ENCODE measurements at regions not wholly inside any gene's neighbourhood (a gene's known extent, or its start where the extent isn't known, plus 50 kb on each side); places are given as distances from the start of the nearest gene placed in this dataset.

DNA sequence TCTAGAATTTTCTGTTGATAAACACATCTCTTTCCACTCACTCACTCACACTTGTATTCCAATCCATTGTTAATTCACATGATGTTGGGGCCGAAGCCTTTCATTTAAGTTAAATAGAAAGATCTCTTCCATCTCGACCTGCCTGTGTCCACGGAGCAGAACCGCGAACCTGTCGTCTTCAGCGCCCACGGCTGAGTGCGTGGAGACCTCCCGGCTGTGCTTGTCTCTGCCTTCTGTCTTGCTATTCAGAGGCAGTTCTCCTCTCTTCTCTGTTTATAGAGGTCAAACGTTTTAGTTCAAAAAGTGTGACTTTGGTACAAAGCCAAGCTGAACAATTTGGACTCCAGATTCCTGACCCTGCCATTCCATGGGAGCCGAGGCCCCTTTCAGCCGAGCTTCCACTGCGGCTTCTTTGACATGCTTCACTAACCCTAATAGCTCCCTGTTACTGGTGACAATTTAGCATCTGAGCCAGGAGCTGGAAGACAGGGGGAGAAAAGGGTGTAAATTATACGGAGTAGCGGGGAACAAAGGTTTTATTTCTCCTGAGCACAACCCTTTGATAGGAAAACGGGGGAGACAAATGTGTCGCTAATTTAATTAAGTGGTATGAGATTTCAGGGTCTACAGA, 314.4 kb upstream of the IRX4 start:
- DNase-seq: no peak

DNA sequence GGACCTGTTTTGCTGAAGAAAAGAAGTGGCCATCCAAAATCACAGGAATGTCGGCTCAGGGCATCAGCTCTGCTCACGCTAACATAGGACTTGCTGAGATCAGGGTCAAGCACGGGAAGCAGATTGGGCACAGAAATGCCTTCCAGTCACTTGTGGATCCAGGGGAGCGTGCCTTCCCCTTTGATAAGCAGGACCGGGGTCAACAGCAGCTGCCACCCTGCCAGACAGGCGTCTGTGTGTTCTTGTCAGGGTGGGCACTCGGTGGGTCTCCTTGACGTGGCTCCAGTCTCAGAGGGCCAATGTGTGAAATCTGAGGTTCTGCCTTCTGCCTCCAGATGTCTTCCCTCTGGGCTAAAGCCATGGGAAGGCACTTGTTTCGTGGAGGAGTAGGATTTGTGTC, 313.7 kb upstream of the IRX4 start:
- DNase-seq: no peak

DNA sequence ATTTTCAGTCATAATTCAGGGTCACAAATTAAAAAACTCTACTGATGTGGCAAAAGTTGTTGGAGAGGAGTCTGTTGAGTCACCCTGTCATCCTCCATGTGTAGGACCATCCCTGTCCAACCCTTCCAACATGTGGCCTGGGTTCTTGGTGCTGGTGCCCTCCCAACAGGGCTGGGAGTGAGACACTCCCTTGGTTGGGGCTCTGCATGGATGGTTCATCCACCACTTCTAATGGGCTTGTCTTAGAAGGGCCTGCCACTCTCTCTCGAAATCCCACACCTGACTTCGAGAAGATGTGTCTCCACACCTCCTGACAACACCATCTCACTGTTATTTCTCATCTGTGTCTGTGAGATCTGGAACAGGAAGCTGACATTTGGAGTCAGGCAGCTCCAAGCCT, 312.2 kb upstream of the IRX4 start:
- DNase-seq: no peak

DNA sequence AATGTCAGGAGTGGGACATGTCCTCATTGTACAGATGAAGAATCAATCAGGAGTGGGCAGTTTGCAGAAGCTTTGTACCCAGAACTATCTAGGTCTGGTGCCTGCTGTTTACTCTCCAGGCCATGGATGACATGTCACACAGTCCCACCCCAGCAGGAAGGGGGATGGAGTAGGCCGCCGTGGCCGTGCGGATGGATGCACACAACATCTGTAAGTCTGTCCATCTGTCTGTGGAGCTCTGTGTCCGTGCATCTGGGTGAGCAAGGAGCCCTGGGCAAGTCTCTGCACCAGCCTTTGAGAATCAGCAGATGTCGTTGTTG, 311.5 kb upstream of the IRX4 start:
- no peak for DNase-seq

DNA sequence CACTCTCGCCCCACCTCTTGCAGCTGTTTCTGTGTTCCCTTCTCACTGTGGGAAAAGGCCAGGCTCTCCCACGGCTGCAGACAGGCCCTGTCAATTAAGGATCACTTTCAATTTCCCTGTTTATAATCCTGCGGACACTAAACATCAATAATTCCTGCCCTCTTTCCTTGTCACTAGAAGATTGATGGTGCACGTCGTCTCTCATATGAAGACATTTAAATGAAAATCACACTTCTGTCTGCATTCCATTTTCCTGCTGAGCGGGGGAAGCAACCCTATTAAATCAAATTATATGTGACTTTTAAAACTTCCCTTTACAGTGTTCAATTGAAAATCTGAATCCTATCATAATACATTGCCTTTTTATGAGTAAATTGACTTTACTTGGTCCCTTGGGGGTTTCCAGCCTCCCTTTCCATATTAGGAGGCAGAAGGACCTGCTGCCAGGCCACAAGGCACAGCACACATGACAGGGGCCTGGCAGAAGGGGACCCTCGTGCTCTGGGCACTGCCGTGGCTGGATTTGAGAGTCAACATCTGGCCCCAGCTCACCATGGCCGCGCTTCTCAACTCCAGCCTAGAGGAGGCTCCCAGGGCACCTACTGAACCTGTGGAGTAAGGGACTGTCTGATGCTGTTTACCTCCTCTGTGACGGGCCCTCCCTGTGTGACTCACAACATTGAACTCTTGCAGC, 311.0 kb upstream of the IRX4 start:
- no peak for DNase-seq

DNA sequence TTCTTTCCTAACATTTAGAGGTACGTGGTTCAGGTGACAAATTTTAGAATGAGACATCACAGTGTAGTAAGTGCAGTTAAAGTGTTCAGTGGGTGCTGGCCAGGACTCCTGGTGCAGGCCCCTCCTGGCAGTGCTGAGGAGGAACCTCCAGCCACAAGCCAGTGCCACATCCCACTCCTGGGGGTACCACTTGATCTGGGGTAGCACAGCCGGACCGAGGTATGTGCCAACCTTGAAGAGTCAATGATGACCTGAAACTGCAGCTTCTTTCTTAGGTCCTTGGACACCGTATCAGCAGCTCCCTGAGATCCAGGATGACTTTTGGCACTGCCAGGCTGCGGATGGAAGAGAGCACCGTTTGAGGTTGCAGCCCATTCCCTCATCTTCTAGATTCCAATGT, 310.4 kb upstream of the IRX4 start:
- DNase-seq: no peak

DNA sequence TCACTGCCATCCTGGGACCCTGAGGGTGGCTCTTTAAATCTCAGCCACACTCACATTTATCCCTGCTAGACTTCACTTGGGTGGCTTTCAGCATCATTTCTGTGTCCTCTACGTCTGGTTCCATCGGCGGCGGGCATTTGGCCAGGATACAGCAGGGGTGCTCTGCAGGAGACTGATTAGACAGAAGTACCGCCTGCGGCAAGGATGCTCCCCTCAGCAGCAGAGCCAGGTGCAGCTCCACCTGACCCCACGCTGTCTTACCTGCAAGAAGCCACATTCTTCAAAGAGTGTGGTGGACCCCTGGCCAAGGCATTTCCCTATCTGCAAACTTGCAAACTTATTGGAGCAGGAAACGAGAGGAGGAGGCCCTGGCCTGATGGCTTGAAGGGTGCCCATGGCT, 309.8 kb upstream of the IRX4 start:
- no peak for DNase-seq

DNA sequence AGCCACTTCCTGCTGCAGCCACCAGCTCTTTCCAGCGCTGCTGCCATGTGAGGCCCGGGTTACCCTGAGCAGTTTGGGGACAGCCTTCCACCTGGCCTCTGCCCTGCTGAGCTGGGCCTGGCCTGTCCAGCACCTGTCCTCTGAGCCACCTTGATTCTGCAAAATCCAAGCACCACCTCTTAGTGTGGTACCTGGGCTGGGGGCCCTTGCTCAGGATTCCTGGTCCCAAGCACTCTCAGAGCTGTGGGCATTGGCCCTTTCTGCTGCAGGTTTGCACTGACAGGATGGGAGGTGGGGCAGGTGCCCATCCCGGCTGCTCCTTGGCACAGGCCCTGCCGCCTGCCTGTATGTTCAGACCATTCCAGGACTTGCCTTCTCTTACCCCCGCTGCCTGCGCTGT, 309.2 kb upstream of the IRX4 start:
- no peak for DNase-seq

DNA sequence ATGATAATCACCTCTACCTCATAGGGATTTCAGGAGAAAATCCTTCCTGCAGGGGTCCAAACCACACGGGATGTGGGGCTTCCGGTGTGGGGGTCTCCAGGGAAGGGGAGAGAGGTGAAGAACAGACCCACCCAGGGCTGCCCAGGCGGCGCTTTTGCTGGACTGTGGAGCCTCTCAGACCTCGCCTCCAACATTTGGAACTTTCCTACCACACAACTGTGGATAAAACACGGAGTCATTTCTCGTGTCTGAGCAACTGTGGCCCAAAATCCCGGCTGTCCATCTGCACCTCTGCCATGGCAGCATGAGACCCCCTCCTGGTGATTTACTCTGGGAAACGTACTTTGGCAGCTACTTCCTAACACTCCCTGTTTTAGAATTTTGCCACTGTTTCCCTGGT, 307.8 kb upstream of the IRX4 start:
- no peak for DNase-seq

DNA sequence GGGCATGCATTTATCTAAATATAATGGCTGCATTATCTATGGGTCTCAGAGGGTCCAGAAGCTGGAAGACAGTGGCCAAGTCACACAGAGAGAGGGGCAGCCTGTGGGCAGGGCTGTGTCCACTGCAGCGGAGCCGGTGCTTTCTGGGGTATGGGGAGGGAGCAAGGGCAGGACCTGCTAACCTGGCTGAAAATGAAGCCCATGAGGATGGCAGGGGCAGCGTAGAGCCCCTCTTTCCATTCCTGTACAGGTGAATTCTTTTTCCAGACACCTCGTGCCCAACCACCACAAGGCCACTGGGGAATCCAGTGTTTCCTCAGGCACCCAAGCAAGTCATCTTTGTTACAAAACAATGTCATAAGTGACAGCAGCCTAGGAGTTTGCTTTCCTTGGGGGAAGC, 305.9 kb upstream of the IRX4 start:
- no peak for DNase-seq

DNA sequence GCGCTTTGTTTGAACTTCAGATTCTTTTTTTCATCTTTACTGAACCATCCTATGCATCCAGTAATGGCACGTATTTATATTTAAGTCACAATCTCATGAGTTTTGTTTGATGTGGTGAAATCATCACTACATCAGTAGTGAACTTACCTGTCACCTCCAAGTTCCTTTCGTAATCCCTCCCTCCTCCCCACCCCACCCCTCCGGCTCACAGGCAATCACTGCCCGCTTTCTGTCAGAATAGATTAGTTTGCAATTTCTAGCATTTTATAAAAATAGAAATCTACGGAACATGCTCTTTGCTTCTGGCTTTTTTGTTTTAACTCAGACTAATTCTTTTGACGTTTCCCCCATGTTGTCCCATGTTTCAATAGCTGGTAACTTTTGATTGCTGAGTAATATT, 305.4 kb upstream of the IRX4 start:
- no peak for DNase-seq

DNA sequence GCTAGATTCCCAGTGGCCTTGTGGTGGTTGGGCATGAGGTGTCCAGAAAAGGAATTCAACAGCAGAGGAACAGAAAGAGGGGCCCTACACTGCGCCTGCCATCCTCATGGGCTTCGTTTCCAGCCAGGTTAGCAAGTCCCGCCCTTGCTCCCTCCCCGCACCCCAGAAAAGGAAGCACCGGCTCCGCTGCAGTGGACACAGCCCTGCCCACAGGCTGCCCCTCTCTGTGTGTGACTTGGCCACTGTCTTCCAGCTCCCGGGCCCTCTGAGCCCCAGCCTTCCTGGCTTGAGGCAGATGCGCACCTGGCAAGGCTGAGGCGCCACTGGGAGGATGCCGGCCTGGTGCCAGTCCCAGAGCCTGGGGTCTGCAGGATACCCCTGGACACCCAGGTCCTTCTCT, 305.0 kb upstream of the IRX4 start:
- DNase-seq: no peak

DNA sequence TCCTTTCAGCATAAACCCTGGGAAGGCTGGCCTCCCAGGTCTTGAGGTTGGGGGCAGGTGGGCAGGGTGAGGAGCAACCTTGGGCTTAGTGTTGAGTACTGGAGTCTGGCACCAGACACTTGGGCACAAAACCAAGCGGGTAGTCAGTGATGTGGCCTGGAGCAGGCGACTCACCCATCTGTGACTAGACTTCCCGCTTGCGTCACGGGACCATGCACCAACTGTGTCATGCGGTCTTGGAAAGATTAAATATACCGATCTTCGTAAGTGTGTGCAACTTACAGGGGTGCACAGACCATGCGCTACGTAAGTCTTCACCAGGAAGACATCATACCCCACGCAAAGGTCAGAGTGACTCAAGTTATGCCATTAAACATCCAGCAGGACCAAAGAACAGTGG, 304.4 kb upstream of the IRX4 start:
- DNase-seq: no peak

DNA sequence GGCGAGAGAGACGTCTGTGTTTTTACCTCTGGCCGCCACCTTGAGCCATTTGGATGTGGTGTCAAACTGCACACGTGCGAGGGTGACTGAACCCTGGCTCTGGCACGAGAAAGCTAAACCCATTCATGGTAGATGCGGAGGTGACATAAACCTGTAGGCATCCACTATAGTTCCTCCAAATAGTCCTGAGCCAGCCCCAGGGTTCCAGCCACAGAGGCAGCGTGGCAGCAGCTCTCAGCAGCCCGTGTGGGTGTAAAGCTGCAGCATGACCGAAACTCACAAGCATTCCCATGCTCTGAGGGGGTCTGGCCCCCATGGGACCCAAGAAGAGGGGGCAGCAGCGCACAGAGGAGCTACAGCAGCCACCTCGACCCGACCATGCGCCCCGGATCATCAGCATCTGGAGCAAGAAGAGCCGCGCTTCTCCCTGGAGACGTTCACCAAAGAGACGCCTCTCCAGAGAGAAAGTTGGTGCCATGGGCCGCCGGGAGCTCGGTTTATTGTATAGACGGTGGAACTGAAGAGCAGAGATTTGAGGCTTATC, 303.8 kb upstream of the IRX4 start:
- no peak for DNase-seq

DNA sequence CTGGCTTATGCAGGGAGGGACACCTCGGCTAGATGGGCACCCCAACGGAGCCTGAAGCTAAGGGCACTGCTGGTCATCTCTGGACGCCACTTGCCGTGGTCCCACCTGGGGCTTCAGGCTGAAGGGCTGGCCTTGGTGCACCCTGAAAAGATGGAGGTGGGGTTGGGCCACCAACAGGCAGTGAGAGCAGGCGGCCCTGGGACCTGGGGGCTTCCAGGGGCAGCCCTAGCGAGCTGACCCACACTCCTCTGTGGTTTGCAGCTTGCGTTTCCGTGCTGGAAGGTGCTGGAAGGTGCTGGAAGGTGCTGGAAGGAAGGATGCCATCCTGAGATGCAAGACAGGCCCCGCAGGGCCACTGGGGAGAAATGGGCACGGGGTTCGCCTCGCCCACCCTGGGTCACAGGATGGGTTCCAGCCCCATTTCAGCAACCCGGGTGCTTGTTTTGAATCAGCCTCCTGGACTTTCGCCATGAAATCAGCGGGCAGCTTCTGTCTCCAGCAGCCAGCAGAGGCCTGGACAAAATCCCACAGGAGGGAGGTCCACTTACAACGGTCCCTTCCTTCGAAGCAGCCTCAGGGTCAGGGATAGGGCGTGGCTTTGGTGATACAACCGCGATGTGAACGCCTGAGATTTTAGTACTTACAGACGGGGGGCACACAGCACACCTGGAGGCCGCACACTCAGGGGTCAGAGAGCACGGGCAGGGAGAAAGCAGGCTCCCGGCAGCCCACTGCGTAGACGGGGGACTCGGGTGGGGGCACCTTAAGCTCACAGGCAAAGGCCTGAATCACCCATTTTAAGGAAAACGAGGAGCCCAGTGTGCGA, 303.1 kb upstream of the IRX4 start:
- no peak for DNase-seq

DNA sequence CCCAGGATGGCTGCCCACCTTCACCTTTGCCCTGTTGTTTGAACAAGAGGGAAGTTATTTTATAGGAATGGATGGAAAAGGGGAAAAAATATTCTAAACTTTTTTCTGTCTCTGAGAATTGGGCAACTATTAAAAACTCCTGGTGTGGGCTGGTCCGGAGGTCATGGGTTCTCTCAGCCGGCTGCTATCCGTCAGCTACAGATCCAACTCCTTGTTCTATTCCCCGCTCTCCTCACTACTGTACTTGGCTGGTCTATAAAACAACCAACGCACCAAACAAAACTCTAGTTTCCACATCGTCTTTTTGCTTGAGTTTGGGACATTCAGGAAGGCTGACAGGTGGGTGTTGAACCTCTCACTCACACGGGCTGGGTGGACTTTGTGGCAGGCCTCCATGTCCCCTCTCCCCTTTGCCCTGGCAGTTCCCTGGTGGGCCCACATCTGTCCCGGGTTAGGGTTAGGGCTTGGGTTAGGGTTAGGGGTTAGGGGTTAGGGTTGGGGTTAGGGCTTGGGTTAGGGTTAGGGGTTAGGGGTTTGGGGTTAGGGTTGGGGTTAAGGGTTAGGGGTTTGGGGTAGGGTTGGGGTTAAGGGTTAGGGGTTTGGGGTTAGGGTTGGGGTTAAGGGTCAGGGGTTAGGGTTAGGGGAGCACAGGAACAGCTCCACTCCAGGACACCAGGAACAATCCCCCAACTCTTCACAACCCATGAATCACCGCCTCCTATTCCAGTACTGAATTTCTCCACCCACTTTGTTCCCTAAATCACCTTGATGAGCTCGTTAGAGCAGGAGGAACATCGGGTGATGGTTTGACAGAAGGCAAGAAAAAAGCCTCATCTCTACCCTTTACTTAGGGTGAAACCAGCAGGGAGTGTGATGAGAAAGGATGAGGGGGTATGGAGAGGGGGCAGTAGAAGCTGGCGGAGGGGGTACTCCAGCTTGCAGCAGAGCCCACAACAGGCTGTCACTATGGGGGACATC, 302.1 kb upstream of the IRX4 start:
- no peak for DNase-seq

DNA sequence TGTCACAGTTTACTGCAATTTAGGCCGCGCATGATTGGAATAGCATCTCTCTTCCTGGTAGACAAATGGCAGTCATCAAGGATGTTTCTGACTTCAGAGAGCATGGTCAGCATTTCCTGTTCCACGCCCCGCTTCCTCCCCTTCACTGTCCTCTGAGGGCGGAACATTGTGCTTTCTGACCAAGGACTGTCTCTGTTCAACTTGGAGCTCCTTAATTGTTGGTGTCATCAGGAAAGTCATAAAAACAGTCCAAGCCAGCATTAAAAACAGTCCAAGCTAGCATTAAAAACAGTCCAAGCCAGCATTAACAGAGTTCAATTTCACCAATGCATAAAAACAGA, 301.3 kb upstream of the IRX4 start:
- no peak for DNase-seq

DNA sequence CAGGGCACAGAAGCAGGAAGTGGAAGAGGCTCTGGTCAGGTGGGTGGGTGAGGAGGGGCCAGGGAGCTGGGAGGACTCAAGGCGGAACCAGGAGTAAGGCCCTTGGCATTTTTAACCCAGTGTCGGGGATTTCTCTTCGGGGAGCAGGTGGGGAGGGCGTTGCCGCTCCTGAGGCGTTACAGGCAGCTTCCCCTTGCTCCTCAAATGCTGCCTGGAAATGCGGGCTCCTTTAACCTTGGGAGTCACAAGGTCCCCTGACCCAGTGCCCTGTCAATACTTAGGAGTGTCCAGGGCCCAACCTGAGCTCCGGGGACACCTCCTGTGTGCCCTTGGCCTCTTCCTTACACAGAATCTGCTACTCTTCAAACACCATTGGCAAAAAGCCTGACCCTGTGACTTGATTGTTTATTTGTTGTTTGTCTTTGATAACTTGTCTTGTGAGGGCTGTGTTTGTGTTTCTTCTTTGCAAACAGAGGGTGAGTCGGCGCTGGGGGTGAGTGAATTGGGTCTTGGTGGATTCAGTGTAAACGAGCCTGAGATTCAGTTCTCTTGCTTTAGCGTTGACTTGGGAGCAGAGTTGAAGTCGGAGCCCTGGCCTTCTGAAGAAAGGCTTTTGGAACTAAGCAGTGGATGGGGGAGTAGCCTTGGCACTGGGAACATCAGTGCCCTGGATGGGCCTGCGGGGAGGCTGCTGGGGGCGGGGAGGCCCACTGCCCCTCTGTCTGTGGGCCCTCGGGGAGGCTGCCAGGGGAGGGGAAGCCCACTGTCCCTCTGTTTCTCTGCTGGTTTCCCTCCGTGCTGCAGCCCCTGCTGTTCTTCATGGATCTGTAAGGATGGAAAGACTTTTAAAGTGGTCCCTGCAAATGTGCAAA, 300.7 kb upstream of the IRX4 start:
- DNase-seq: no peak

DNA sequence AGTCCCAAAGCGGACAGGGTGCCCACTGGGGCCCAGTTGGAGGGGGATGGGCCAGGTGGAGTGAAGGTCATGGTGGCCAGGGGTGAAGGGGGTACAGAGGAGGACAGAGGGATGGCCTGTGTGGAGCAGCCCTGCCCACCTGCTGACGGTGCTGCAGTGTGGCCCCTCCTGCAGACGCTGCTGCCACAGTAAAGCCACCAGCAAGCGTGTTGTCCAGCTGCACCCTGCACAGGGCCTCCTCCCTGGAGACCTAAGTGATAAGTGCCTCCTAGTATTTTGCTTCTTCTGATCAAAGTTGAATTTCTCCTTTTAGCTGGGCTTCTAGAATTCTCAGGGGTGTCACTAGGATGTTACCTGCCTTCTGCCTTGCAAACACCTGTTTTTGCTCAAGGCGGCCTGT, 299.3 kb upstream of the IRX4 start:
- no peak for DNase-seq

DNA sequence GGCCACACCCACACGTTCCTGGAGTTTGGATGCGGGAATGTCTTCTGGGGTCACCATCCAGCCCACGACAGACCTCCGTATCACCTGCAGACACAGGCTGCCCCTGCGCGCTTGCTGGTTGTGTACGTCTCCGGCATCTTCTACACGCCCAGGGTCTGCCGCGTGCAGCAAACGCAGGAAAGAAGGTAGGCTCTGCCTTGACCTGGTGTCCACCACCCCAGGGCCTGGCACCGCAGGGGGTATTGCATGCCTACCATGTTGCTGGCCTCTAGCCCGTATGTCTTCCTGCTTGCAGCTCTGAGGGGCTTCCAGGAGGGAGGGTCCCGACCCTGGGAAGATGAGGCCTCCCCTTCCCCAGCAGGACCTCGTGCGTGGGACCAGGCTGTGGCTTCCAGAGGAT, 298.8 kb upstream of the IRX4 start:
- DNase-seq: no peak

DNA sequence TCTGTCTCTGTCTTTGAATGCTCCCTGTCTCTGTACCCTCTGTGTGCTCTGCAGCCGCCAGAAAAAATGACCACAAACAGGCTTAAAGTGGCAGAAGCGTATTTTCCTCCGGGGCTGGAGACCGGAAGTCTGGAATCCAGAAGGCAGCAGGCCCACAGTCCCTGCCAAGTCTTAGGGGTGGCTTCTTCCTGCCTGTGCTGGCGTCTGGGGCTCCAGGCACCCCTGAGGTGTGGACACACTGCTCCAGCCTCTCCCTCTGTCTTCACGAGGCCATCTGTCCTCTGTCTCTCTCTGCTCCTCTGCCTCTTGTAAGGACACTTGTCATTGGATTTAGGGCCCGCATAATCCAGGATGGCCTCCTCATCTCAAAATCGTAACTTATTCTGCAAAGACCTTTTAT, 298.4 kb upstream of the IRX4 start:
- no peak for DNase-seq

DNA sequence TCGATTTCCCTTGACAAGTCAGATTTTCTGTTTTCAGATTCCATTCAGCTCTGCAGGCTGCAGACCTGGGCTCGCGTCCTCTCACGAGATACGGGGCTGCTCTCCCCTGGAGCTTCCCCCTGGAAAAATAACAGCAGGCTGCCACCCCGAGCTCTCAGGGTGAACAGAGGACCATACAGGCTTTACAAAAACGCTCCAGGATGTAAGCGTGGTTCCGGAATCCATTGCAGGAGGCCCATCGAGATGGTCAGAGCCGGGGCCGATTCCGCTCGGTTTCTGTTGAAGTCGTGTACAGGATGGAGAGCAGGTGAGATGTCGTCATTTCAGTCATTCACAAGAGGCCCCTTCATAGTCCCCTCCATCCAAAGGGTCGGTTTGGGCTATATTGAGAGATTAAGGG, 297.7 kb upstream of the IRX4 start:
- DNase-seq: no peak

Measured in NCI-H748 treated with DMSO at 0.1 percent for 48 hours (cell line).